ENCODE measurements at regions not wholly inside any gene's neighbourhood (a gene's known extent, or its start where the extent isn't known, plus 50 kb on each side); places are given as distances from the start of the nearest gene placed in this dataset.
"Not testable (repeated sequence)": the region's sequence is repeated elsewhere in the genome, so short reads cannot be mapped to it uniquely, and the experiment has no call there.

- not testable (repeated sequence) for TF ChIP-seq POLR2A, POLR2AphosphoS5 (IDR thresholded peaks at IDR 0.05)
Measured at GRCh38 chr1:146448877-146449246, 220.0 kb upstream of the NOTCH2NLA start.

Data from upper lobe of left lung (tissue), 4 donors.